ENCODE measurements at regions not wholly inside any gene's neighbourhood (a gene's known extent, or its start where the extent isn't known, plus 50 kb on each side); places are given as distances from the start of the nearest gene placed in this dataset.

GRCh38 chr7:112970771-112971170 lies 115.9 kb downstream of the GPR85 start:
- TF ChIP-seq, protein P1, sequence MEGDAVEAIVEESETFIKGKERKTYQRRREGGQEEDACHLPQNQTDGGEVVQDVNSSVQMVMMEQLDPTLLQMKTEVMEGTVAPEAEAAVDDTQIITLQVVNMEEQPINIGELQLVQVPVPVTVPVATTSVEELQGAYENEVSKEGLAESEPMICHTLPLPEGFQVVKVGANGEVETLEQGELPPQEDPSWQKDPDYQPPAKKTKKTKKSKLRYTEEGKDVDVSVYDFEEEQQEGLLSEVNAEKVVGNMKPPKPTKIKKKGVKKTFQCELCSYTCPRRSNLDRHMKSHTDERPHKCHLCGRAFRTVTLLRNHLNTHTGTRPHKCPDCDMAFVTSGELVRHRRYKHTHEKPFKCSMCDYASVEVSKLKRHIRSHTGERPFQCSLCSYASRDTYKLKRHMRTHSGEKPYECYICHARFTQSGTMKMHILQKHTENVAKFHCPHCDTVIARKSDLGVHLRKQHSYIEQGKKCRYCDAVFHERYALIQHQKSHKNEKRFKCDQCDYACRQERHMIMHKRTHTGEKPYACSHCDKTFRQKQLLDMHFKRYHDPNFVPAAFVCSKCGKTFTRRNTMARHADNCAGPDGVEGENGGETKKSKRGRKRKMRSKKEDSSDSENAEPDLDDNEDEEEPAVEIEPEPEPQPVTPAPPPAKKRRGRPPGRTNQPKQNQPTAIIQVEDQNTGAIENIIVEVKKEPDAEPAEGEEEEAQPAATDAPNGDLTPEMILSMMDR (IDR thresholded peaks at IDR 0.05): no peak
- no peak for TF ChIP-seq POLR2A (IDR thresholded peaks at IDR 0.05)
